Astrocyte (in vitro differentiated cells and primary cell): ENCODE measurements at regions not wholly inside any gene's neighbourhood (a gene's known extent, or its start where the extent isn't known, plus 50 kb on each side); places are given as distances from the start of the nearest gene placed in this dataset.

ENCODE experiments used
- DNase-seq: peaks from one replicate; pipeline ENCODE4 v3.0.0-alpha.2; 2010; ENCODE audit warnings: low read depth
- FAIRE-seq: peaks from 2 replicates; lab custom pipeline; 2011; peaks lifted over from hg19 to GRCh38; lab: Jason Lieb, UNC
- H2AFZ ChIP-seq: 2 replicates; pipeline ENCODE4 v1.6.0; 2012; ENCODE audit warnings: low read depth, low read length, inconsistent platforms
- H3K27ac ChIP-seq: 2 replicates; pipeline ENCODE4 v1.5.1; 2011; ENCODE audit warnings: low read depth, low read length, inconsistent platforms
- H3K27me3 ChIP-seq: 2 replicates; pipeline ENCODE4 v1.6.0; 2011; ENCODE audit warnings: low read length, inconsistent platforms; ENCODE audit not compliant: insufficient read depth
- H3K36me3 ChIP-seq: 2 replicates; pipeline ENCODE4 v1.5.1; 2011; ENCODE audit warnings: low read length, inconsistent platforms; ENCODE audit not compliant: insufficient read depth
- H3K4me1 ChIP-seq: 2 replicates; pipeline ENCODE4 v1.5.1; 2011; ENCODE audit warnings: low read length, inconsistent platforms; ENCODE audit not compliant: insufficient read depth
- H3K4me2 ChIP-seq: 2 replicates; pipeline ENCODE4 v1.6.0; 2012; ENCODE audit warnings: low read length, inconsistent platforms
- H3K4me3 ChIP-seq: 2 replicates; pipeline ENCODE4 v1.5.1; 2011; ENCODE audit warnings: low read depth, mild to moderate bottlenecking, low read length, inconsistent platforms; ENCODE audit not compliant: insufficient read depth
- H3K79me2 ChIP-seq: 2 replicates; pipeline ENCODE4 v1.6.0; 2012; ENCODE audit warnings: mild to moderate bottlenecking, low read length, inconsistent platforms; ENCODE audit not compliant: insufficient read depth
- H3K9ac ChIP-seq: 2 replicates; pipeline ENCODE4 v1.6.0; 2012; ENCODE audit warnings: mild to moderate bottlenecking, low read length, inconsistent platforms
- H3K9me3 ChIP-seq: 2 replicates; pipeline ENCODE4 v1.5.1; 2012; ENCODE audit warnings: low read depth, mild to moderate bottlenecking, low read length, inconsistent platforms; ENCODE audit not compliant: insufficient read depth
- H4K20me1 ChIP-seq: 2 replicates; pipeline ENCODE4 v1.6.0; 2012; ENCODE audit warnings: low read length, inconsistent platforms; ENCODE audit not compliant: insufficient read depth
- H3K27ac Mint-ChIP-seq: one replicate; pipeline ENCODE4 v1.8.0; 2021; ENCODE audit warnings: mild to moderate bottlenecking, mixed read lengths; ENCODE audit not compliant: unreplicated experiment
- H3K27me3 Mint-ChIP-seq: one replicate; pipeline ENCODE4 v1.8.0; 2021; ENCODE audit warnings: low read depth, mixed read lengths; ENCODE audit not compliant: unreplicated experiment
- H3K36me3 Mint-ChIP-seq: one replicate; pipeline ENCODE4 v1.8.0; 2021; ENCODE audit warnings: low read depth, mixed read lengths; ENCODE audit not compliant: unreplicated experiment
- H3K4me1 Mint-ChIP-seq: one replicate; pipeline ENCODE4 v1.8.0; 2021; ENCODE audit warnings: low read depth, mixed read lengths; ENCODE audit not compliant: unreplicated experiment
- H3K4me3 Mint-ChIP-seq: one replicate; pipeline ENCODE4 v1.8.0; 2021; ENCODE audit warnings: mild to moderate bottlenecking, moderate library complexity, mixed read lengths; ENCODE audit not compliant: unreplicated experiment
- H3K9me3 Mint-ChIP-seq: one replicate; pipeline ENCODE4 v1.8.0; 2021; ENCODE audit warnings: mild to moderate bottlenecking, mixed read lengths; ENCODE audit not compliant: unreplicated experiment
- CTCF ChIP-seq: IDR thresholded peaks from 2 replicates; pipeline ENCODE4 v1.5.1; 2011; ENCODE audit warnings: low read depth, mild to moderate bottlenecking, inconsistent platforms, low read length, moderate library complexity; ENCODE audit not compliant: insufficient read depth
- EZH2 ChIP-seq: IDR thresholded peaks from 2 replicates; pipeline ENCODE4 v1.6.1; 2012; ENCODE audit warnings: mild to moderate bottlenecking, low read length, inconsistent platforms; ENCODE audit not compliant: insufficient read depth

DNA sequence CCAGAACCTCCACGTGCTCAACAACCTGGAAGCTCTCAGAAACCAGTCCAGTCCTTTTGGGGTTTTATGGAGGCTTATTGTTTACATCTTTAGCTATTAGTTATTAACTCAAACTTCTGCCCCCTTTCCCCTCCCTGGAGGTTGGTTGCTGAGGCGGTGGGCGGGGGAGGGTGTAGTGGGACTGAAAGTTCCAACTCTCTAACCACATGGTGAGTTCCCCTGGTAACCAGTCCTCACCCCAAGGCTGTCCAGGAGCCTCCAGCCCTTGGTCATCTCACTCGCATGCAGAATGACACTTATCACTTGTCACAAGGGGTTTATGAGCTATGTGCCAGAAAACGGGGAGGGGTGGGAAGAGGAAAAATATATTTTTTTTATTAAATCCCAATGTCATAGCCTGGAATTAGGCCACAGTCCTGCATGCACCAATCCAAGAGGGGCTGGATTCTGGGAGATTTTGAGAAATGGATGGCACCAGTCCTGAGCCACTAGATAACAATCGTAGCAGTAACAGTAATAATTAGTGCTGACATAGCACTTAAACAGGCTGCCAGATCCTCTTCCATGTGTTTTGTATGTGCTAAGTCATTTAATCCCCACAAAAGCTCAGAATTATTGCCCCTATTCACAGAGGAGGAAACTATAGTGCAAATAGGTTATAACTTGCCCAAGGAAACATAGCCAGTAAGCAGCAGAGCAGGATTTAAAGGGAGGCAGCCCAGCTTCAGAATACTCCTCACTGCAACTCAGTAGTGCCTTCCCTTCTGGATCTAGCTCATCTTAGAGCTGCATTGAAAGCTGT lies 85.7 kb downstream of the CRYGS start:
- FAIRE-seq, result no peak
- TF ChIP-seq EZH2, result no peak
- TF ChIP-seq CTCF, result no peak

GRCh38 chr3:186457236-186457635 lies 86.9 kb downstream of the CRYGS start:
- FAIRE-seq (no peak), DNase-seq (no peak)
- Mint-ChIP-seq H3K4me1 (peaks cover 45% of the 10 kb centered on the region), H3K9me3 (no peaks in the 10 kb centered on the region), H3K27ac (no peak overlapping the region), H3K4me3 (no peak overlapping the region), H3K36me3 (no peaks in the 10 kb centered on the region), H3K27me3 (peaks cover 3% of the 10 kb centered on the region)
- Histone ChIP-seq H3K79me2 (no peaks in the 10 kb centered on the region), H3K27ac (no peak overlapping the region), H4K20me1 (no peaks in the 10 kb centered on the region), H3K36me3 (no peaks in the 10 kb centered on the region), H3K9me3 (no peaks in the 10 kb centered on the region), H3K4me2 (no peak overlapping the region), H3K27me3 (peaks cover 29% of the 10 kb centered on the region), H3K9ac (no peak overlapping the region), H3K4me3 (no peak overlapping the region), H2AFZ (no peak overlapping the region), H3K4me1 (peaks cover 13% of the 10 kb centered on the region)
- no peak for TF ChIP-seq CTCF
- TF ChIP-seq EZH2, result no peak

More for the DNA sequence above, 85.7 kb downstream of the CRYGS start:
- H3K9me3 Mint-ChIP-seq, result no peaks in the 10 kb centered on the region
- no peaks in the 10 kb centered on the region for H3K9me3 ChIP-seq
- H3K36me3 Mint-ChIP-seq, result no peaks in the 10 kb centered on the region
- H3K27me3 ChIP-seq, result peaks cover 25% of the 10 kb centered on the region
- H2AFZ ChIP-seq, result no peak overlapping the region
- H3K27me3 Mint-ChIP-seq, result peaks cover under 1% of the 10 kb centered on the region
- no peak overlapping the region for H3K4me3 ChIP-seq
- no peaks in the 10 kb centered on the region for H4K20me1 ChIP-seq
- no peak for DNase-seq
- no peak overlapping the region for H3K27ac ChIP-seq
- peaks cover 7% of the 10 kb centered on the region for H3K4me1 ChIP-seq
- no peaks in the 10 kb centered on the region for H3K79me2 ChIP-seq
- no peak overlapping the region for H3K4me3 Mint-ChIP-seq
- no peak overlapping the region for H3K27ac Mint-ChIP-seq
- no peaks in the 10 kb centered on the region for H3K36me3 ChIP-seq
- H3K4me1 Mint-ChIP-seq, result peaks cover 42% of the 10 kb centered on the region
- H3K4me2 ChIP-seq, result no peak overlapping the region
- no peak overlapping the region for H3K9ac ChIP-seq

DNA sequence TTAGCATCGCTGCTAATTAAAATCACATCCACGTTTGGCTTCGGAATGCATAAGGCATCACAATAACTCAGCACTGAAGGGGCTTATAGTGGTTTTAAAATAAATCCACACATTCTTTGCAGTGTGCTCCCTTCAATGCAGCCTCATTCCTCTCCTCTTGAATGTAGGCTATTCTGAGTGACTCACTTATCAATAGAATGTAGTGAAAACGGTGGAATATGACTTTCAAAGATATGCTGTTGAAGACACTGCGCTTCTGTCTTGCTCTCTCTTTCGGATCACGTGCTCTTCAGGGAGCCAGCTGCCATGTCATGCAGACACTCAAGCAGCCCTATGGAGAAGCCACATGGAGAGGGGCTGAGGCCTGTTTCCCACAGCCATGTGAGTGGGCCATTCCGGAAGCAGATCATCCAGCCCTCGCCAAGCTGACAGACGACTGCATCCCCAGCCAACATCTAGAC lies 87.4 kb downstream of the CRYGS start:
- H3K4me3 ChIP-seq, result no peak overlapping the region
- H4K20me1 ChIP-seq, result no peaks in the 10 kb centered on the region
- Mint-ChIP-seq H3K4me1 (peaks cover 47% of the 10 kb centered on the region), H3K27ac (no peak overlapping the region), H3K27me3 (peaks cover 3% of the 10 kb centered on the region), H3K36me3 (no peaks in the 10 kb centered on the region), H3K4me3 (no peak overlapping the region), H3K9me3 (no peaks in the 10 kb centered on the region)
- TF ChIP-seq EZH2 (no peak), CTCF (no peak)
- H3K79me2 ChIP-seq, result no peaks in the 10 kb centered on the region
- no peak overlapping the region for H3K4me2 ChIP-seq
- no peaks in the 10 kb centered on the region for H3K9me3 ChIP-seq
- peaks cover 18% of the 10 kb centered on the region for H3K4me1 ChIP-seq
- peaks cover 29% of the 10 kb centered on the region for H3K27me3 ChIP-seq
- H3K36me3 ChIP-seq, result no peaks in the 10 kb centered on the region
- H2AFZ ChIP-seq, result no peak overlapping the region
- no peak overlapping the region for H3K27ac ChIP-seq
- no peak for DNase-seq
- no peak for FAIRE-seq
- no peak overlapping the region for H3K9ac ChIP-seq
